ENCODE measurements at regions not wholly inside any gene's neighbourhood (a gene's known extent, or its start where the extent isn't known, plus 50 kb on each side); places are given as distances from the start of the nearest gene placed in this dataset.
"Not testable (repeated sequence)": the region's sequence is repeated elsewhere in the genome, so short reads cannot be mapped to it uniquely, and the experiment has no call there.

- TF ChIP-seq, protein P1, sequence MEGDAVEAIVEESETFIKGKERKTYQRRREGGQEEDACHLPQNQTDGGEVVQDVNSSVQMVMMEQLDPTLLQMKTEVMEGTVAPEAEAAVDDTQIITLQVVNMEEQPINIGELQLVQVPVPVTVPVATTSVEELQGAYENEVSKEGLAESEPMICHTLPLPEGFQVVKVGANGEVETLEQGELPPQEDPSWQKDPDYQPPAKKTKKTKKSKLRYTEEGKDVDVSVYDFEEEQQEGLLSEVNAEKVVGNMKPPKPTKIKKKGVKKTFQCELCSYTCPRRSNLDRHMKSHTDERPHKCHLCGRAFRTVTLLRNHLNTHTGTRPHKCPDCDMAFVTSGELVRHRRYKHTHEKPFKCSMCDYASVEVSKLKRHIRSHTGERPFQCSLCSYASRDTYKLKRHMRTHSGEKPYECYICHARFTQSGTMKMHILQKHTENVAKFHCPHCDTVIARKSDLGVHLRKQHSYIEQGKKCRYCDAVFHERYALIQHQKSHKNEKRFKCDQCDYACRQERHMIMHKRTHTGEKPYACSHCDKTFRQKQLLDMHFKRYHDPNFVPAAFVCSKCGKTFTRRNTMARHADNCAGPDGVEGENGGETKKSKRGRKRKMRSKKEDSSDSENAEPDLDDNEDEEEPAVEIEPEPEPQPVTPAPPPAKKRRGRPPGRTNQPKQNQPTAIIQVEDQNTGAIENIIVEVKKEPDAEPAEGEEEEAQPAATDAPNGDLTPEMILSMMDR (conservative IDR thresholded peaks at IDR 0.05; ENCODE audit: low read length) = no peak
- H3K4me3 ChIP-seq (ENCODE audit: low read length) = no peak overlapping the region
These were observed 499.2 kb upstream of the SALL3 start for GRCh38 chr18:78480262-78481054.

GRCh38 chr18:78482378-78482777 is 497.2 kb upstream of the SALL3 start:
- DNase-seq (ENCODE audit: low read depth) = no peak
- no peak overlapping the region for H3K4me3 ChIP-seq (ENCODE audit: low read length)
- TF ChIP-seq, protein P1 (conservative IDR thresholded peaks at IDR 0.05; ENCODE audit: low read length) = no peak

More at GRCh38 chr18:78480262-78481054, 499.2 kb upstream of the SALL3 start:
- no peak for DNase-seq (ENCODE audit: low read depth)

DNA sequence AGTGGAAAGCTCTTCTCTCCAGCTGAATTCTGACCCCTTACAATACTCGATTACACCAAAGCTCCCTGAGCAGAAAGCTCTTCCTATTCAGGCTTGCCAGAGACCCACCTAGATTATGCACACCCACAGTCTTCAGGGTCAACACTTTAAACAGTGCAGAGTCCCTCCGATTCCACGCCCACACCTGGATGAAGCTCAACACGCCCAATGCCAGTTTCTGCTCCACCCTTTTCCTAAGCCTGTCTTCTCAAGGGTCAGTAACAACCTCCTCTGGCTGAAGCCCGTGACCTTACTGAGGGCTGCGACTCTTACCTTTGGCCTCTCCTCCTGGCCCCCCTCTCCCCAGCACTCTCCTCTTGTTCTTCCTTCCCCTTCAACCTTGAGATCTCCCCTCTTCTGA is 492.0 kb upstream of the SALL3 start:
- no peak overlapping the region for H3K4me3 ChIP-seq (ENCODE audit: low read length)
- no peak for DNase-seq (ENCODE audit: low read depth)
- TF ChIP-seq, protein P1 (conservative IDR thresholded peaks at IDR 0.05; ENCODE audit: low read length) = no peak

- no peak overlapping the region for H3K4me3 ChIP-seq (ENCODE audit: low read length)
- TF ChIP-seq, protein P1 (conservative IDR thresholded peaks at IDR 0.05; ENCODE audit: low read length) = no peak
- no peak for DNase-seq (ENCODE audit: low read depth)
These were observed 487.4 kb upstream of the SALL3 start for GRCh38 chr18:78492064-78492812.

GRCh38 chr18:78492813-78493371 is 486.7 kb upstream of the SALL3 start:
- TF ChIP-seq, protein P1 (conservative IDR thresholded peaks at IDR 0.05; ENCODE audit: low read length) = no peak
- no peak overlapping the region for H3K4me3 ChIP-seq (ENCODE audit: low read length)
- DNase-seq (ENCODE audit: low read depth) = no peak

- not testable (repeated sequence) for H3K4me3 ChIP-seq (ENCODE audit: low read length)
These were observed 486.1 kb upstream of the SALL3 start for GRCh38 chr18:78493490-78493889.

DNA sequence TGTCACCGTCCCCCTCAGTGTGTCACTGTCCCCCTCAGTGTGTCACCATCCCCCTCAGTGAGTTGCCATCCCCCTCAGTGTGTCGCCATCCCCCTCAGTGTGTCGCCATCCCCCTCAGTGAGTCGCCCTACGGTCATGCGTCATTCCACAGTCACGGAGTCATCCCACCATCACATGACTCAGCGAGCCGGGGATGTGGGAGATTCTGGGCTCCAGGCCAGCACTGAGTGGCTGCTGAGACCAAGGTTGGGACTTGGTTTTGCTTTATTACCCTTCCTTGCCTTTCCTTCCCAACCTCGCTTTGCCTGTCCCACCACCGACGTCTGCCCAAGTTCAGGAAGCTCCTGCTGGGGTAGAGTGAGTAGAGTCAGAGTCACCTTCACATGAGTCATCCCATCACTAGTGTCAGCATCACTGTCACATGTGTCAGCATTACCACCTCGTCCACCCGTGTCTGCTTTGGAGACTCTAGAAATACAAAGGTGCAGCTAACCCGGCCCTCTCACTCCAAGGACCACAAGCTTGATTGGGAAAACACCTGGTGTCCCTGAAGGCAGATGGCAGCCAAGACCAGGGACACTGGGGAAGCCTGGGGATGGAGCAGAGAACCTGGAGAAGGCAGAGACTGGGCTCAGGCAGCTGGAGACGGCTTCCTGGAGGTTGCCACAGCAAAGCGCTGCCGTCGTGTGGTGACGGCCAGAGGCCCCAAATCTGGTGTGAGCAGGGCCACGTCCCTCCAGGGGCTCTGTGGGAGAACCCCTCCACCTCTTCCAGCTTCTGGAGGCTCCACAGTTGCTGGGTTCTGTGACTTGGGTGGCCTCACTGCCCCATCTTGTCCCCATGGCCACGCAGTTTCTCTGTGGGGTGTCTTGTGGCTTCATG is 485.2 kb upstream of the SALL3 start:
- TF ChIP-seq, protein P1 (conservative IDR thresholded peaks at IDR 0.05; ENCODE audit: low read length) = no peak
- H3K4me3 ChIP-seq (ENCODE audit: low read length) = no peak overlapping the region
- DNase-seq (ENCODE audit: low read depth) = no peak

More at GRCh38 chr18:78493490-78493889, 486.1 kb upstream of the SALL3 start:
- DNase-seq (ENCODE audit: low read depth) = not testable (repeated sequence)

All from AG10803 (cell line).